GM18517 (cell line): ENCODE measurements at regions not wholly inside any gene's neighbourhood (a gene's known extent, or its start where the extent isn't known, plus 50 kb on each side); places are given as distances from the start of the nearest gene placed in this dataset.

ENCODE experiments used
- ATAC-seq: cut with Tn5 transposase; IDR thresholded peaks from one replicate; pipeline ENCODE4 v1.9.1; 2021; ENCODE audit warnings: mild to moderate bottlenecking, moderate library complexity; ENCODE audit not compliant: unreplicated experiment

- no peak for ATAC-seq
Measured at GRCh38 chr1:239676522-239677273, 290.3 kb downstream of the CHRM3 start.

GRCh38 chr1:239677362-239677761, 291.0 kb downstream of the CHRM3 start:
- no peak for ATAC-seq

- no peak for ATAC-seq
Measured at GRCh38 chr1:239678181-239678580, 291.8 kb downstream of the CHRM3 start.

GRCh38 chr1:239682046-239682445, 295.7 kb downstream of the CHRM3 start:
- ATAC-seq: no peak

- ATAC-seq: no peak
Measured at GRCh38 chr1:239682960-239683359, 296.6 kb downstream of the CHRM3 start.

- ATAC-seq: no peak
Measured at GRCh38 chr1:239686386-239686785, 300.0 kb downstream of the CHRM3 start.

- ATAC-seq: no peak
Measured at GRCh38 chr1:239696317-239696716, 309.9 kb downstream of the CHRM3 start.

GRCh38 chr1:239700667-239701066, 314.3 kb downstream of the CHRM3 start:
- ATAC-seq: no peak

- ATAC-seq: no peak
Measured at GRCh38 chr1:239703075-239703474, 316.7 kb downstream of the CHRM3 start.

GRCh38 chr1:239706245-239706892, 320.0 kb downstream of the CHRM3 start:
- no peak for ATAC-seq

- no peak for ATAC-seq
Measured at GRCh38 chr1:239707615-239708014, 321.2 kb downstream of the CHRM3 start.

GRCh38 chr1:239708622-239709021, 322.3 kb downstream of the CHRM3 start:
- no peak for ATAC-seq

- ATAC-seq: no peak
Measured at GRCh38 chr1:239711768-239712167, 325.4 kb downstream of the CHRM3 start.

- ATAC-seq: no peak
Measured at GRCh38 chr1:239717097-239717917, 330.9 kb downstream of the CHRM3 start.

GRCh38 chr1:239717918-239718184, 331.5 kb downstream of the CHRM3 start:
- no peak for ATAC-seq

GRCh38 chr1:239718571-239718970, 332.2 kb downstream of the CHRM3 start:
- ATAC-seq: no peak

- ATAC-seq: no peak
Measured at GRCh38 chr1:239718997-239719628, 332.7 kb downstream of the CHRM3 start.

- no peak for ATAC-seq
Measured at GRCh38 chr1:239719642-239720258, 333.4 kb downstream of the CHRM3 start.

GRCh38 chr1:239722035-239722434, 335.7 kb downstream of the CHRM3 start:
- no peak for ATAC-seq

GRCh38 chr1:239723776-239724367, 337.5 kb downstream of the CHRM3 start:
- ATAC-seq: no peak

- no peak for ATAC-seq
Measured at GRCh38 chr1:239725371-239725770, 339.0 kb downstream of the CHRM3 start.
